ENCODE measurements at regions not wholly inside any gene's neighbourhood (a gene's known extent, or its start where the extent isn't known, plus 50 kb on each side); places are given as distances from the start of the nearest gene placed in this dataset.

GRCh38 chr1:217373761-217374701 lies 256.9 kb downstream of the GPATCH2 start:
- TF ChIP-seq CTCF (IDR thresholded peaks at IDR 0.05; ENCODE audit: low read depth, low read length) (no peak), EZH2phosphoT487 (IDR thresholded peaks at IDR 0.05; ENCODE audit: low read depth) (no peak)
- Histone ChIP-seq H3K27me3 (ENCODE audit: low read depth, low read length) (no peaks in the 10 kb centered on the region), H3K36me3 (replicated peaks; ENCODE audit: low read depth, low read length) (no peaks in the 10 kb centered on the region), H3K4me2 (ENCODE audit: low read length) (no peak overlapping the region), H2AFZ (ENCODE audit: low read depth, low read length) (no peak overlapping the region), H4K20me1 (ENCODE audit: insufficient read depth, low read length) (no peaks in the 10 kb centered on the region), H3K9me3 (ENCODE audit: insufficient read depth, low read length) (peaks cover 13% of the 10 kb centered on the region), H3K9ac (ENCODE audit: low read length) (no peak overlapping the region), H3K4me1 (ENCODE audit: low read length) (peaks cover 13% of the 10 kb centered on the region), H3K79me2 (ENCODE audit: low read length) (no peaks in the 10 kb centered on the region), H3K4me3 (ENCODE audit: low read length) (no peak overlapping the region), H3K27ac (ENCODE audit: low read length) (no peak overlapping the region)

GRCh38 chr1:217372049-217372970 lies 258.6 kb downstream of the GPATCH2 start:
- Histone ChIP-seq H3K4me1 (ENCODE audit: low read length) (peaks cover 23% of the 10 kb centered on the region), H2AFZ (ENCODE audit: low read depth, low read length) (no peak overlapping the region), H3K4me3 (ENCODE audit: low read length) (no peak overlapping the region), H3K4me2 (ENCODE audit: low read length) (no peak overlapping the region), H3K36me3 (replicated peaks; ENCODE audit: low read depth, low read length) (no peaks in the 10 kb centered on the region), H3K79me2 (ENCODE audit: low read length) (no peaks in the 10 kb centered on the region), H3K9me3 (ENCODE audit: insufficient read depth, low read length) (peaks cover 13% of the 10 kb centered on the region), H4K20me1 (ENCODE audit: insufficient read depth, low read length) (no peaks in the 10 kb centered on the region), H3K9ac (ENCODE audit: low read length) (no peak overlapping the region), H3K27ac (ENCODE audit: low read length) (no peak overlapping the region), H3K27me3 (ENCODE audit: low read depth, low read length) (no peaks in the 10 kb centered on the region)
- TF ChIP-seq EZH2phosphoT487 (IDR thresholded peaks at IDR 0.05; ENCODE audit: low read depth) (no peak), CTCF (IDR thresholded peaks at IDR 0.05; ENCODE audit: low read depth, low read length) (no peak)

GRCh38 chr1:217370757-217371156 lies 260.1 kb downstream of the GPATCH2 start:
- H2AFZ ChIP-seq (ENCODE audit: low read depth, low read length) = no peak overlapping the region
- no peaks in the 10 kb centered on the region for H4K20me1 ChIP-seq (ENCODE audit: insufficient read depth, low read length)
- H3K4me2 ChIP-seq (ENCODE audit: low read length) = no peak overlapping the region
- no peak overlapping the region for H3K4me3 ChIP-seq (ENCODE audit: low read length)
- H3K79me2 ChIP-seq (ENCODE audit: low read length) = no peaks in the 10 kb centered on the region
- H3K36me3 ChIP-seq (replicated peaks; ENCODE audit: low read depth, low read length) = no peaks in the 10 kb centered on the region
- peaks cover 13% of the 10 kb centered on the region for H3K9me3 ChIP-seq (ENCODE audit: insufficient read depth, low read length)
- H3K27ac ChIP-seq (ENCODE audit: low read length) = no peak overlapping the region
- peaks cover 23% of the 10 kb centered on the region for H3K4me1 ChIP-seq (ENCODE audit: low read length)
- no peaks in the 10 kb centered on the region for H3K27me3 ChIP-seq (ENCODE audit: low read depth, low read length)
- TF ChIP-seq CTCF (IDR thresholded peaks at IDR 0.05; ENCODE audit: low read depth, low read length) (no peak), EZH2phosphoT487 (IDR thresholded peaks at IDR 0.05; ENCODE audit: low read depth) (no peak)
- no peak overlapping the region for H3K9ac ChIP-seq (ENCODE audit: low read length)

Measured in OCI-LY3 (cell line).